IMR-90 (cell line): ENCODE measurements at regions not wholly inside any gene's neighbourhood (a gene's known extent, or its start where the extent isn't known, plus 50 kb on each side); places are given as distances from the start of the nearest gene placed in this dataset.

Source experiments
- ATAC-seq: fragments of 200-7000 bp; cut with Tn5 transposase; 2 replicates; pipeline ENCODE4 v1.9.1; 2020; ENCODE audit warnings: low read depth, mild to moderate bottlenecking, moderate library complexity
- BruUV-seq: library from RNA; stranded (reverse); fragments of 400-500 nt; replicated peaks from 2 replicates; lab custom pipeline; 2021; lab: Mats Ljungman, UMichigan
- CTCF ChIA-PET: fragments of 300-600 bp; formaldehyde crosslinking; extraction: SDS; loops from one replicate; lab custom pipeline; 2021; ENCODE audit warnings: antibody characterized with exemption; lab: Yijun Ruan, JAX
- POLR2A ChIA-PET: fragments of 300-600 bp; sonication (Branson Sonifier 250); formaldehyde crosslinking; loops from one replicate; lab custom pipeline; 2022; ENCODE audit warnings: antibody characterized with exemption; ENCODE audit not compliant: unreplicated experiment; lab: Charles Lee
- DNase-seq: peaks from one replicate; pipeline ENCODE4 v3.0.0; 2013
- H2AFZ ChIP-seq: replicated peaks from 2 replicates; pipeline ENCODE3; 2013; ENCODE audit warnings: low read length, mild to moderate bottlenecking; ENCODE audit not compliant: poor library complexity
- H2AK5ac ChIP-seq: 2 replicates; pipeline ENCODE4 v1.6.1; 2013; ENCODE audit warnings: low read depth, low read length, inconsistent platforms
- H2AK9ac ChIP-seq: replicated peaks from 2 replicates; pipeline ENCODE3; 2013; ENCODE audit warnings: mild to moderate bottlenecking, low read depth, low read length, moderate library complexity; ENCODE audit not compliant: poor library complexity
- H2BK120ac ChIP-seq: 2 replicates; pipeline ENCODE4 v1.6.1; 2013; ENCODE audit warnings: low read depth, low read length, inconsistent platforms
- H2BK15ac ChIP-seq: 3 replicates; pipeline ENCODE4 v1.6.1; 2013; ENCODE audit warnings: low read depth, low read length, inconsistent platforms
- H2BK20ac ChIP-seq: 2 replicates; pipeline ENCODE4 v1.6.1; 2013; ENCODE audit warnings: low read depth, mild to moderate bottlenecking, inconsistent platforms, low read length, moderate library complexity
- H2BK5ac ChIP-seq: 2 replicates; pipeline ENCODE4 v1.6.1; 2013; ENCODE audit warnings: mild to moderate bottlenecking, low read depth, low read length, inconsistent platforms; ENCODE audit not compliant: poor library complexity, severe bottlenecking
- H3K14ac ChIP-seq: replicated peaks from 2 replicates; pipeline ENCODE4 v1.6.1; 2013; ENCODE audit warnings: low read depth, low read length, inconsistent platforms
- H3K18ac ChIP-seq: 2 replicates; pipeline ENCODE4 v1.6.1; 2013; ENCODE audit warnings: low read depth, low read length, control low read depth
- H3K23ac ChIP-seq: 2 replicates; pipeline ENCODE4 v1.6.1; 2013; ENCODE audit warnings: low read depth, low read length, inconsistent platforms
- H3K27ac ChIP-seq: 2 replicates; pipeline ENCODE4 v1.5.1; 2013; ENCODE audit warnings: mild to moderate bottlenecking, control low read depth, low read length; ENCODE audit not compliant: insufficient read depth
- H3K27me3 ChIP-seq: 2 replicates; pipeline ENCODE4 v1.6.1; 2013; ENCODE audit warnings: low read length; ENCODE audit not compliant: control insufficient read depth, insufficient read depth
- H3K36me3 ChIP-seq: 2 replicates; pipeline ENCODE4 v1.6.1; 2013; ENCODE audit warnings: low read length, mixed read lengths; ENCODE audit not compliant: control insufficient read depth, insufficient read depth
- H3K4ac ChIP-seq: 2 replicates; pipeline ENCODE4 v1.6.1; 2013; ENCODE audit warnings: low read depth, low read length, inconsistent platforms
- H3K4me1 ChIP-seq: 2 replicates; pipeline ENCODE4 v1.6.1; 2013; ENCODE audit warnings: low read length, mixed read lengths; ENCODE audit not compliant: control insufficient read depth, insufficient read depth
- H3K4me2 ChIP-seq: 2 replicates; pipeline ENCODE4 v1.6.1; 2013; ENCODE audit warnings: low read depth, mild to moderate bottlenecking, control low read depth, low read length, moderate library complexity
- H3K4me3 ChIP-seq: 2 replicates; pipeline ENCODE4 v1.5.1; 2013; ENCODE audit warnings: low read depth, mild to moderate bottlenecking, control low read depth, low read length, moderate library complexity; ENCODE audit not compliant: insufficient read depth
- H3K56ac ChIP-seq: 2 replicates; pipeline ENCODE4 v1.6.1; 2013; ENCODE audit warnings: low read length, inconsistent platforms; ENCODE audit not compliant: insufficient read depth; ENCODE audit errors: extremely low read depth
- H3K79me1 ChIP-seq, 2 experiments: 2 replicates each; pipeline ENCODE4 v1.6.1; 2013; ENCODE audit warnings: low read length in 2 of 2, inconsistent platforms in 1 of 2, low read depth in 1 of 2
- H3K9ac ChIP-seq: 2 replicates; pipeline ENCODE4 v1.6.1; 2013; ENCODE audit warnings: low read depth, low read length, control low read depth
- H3K9me1 ChIP-seq: 2 replicates; pipeline ENCODE4 v1.6.1; 2013; ENCODE audit warnings: low read length, inconsistent platforms; ENCODE audit not compliant: insufficient read depth
- H3K9me3 ChIP-seq: 2 replicates; pipeline ENCODE4 v1.6.1; 2013; ENCODE audit warnings: low read length; ENCODE audit not compliant: control insufficient read depth, insufficient read depth
- H4K20me1 ChIP-seq: 2 replicates; pipeline ENCODE4 v1.6.1; 2013; ENCODE audit warnings: low read length, inconsistent platforms; ENCODE audit not compliant: insufficient read depth
- H4K5ac ChIP-seq: 2 replicates; pipeline ENCODE4 v1.6.1; 2013; ENCODE audit warnings: mild to moderate bottlenecking, low read depth, low read length, control low read depth
- H4K8ac ChIP-seq, 2 experiments: 2 replicates each; pipeline ENCODE4 v1.6.1; 2013; ENCODE audit warnings: low read depth in 2 of 2, low read length in 2 of 2, control low read depth in 1 of 2, inconsistent platforms in 1 of 2
- H4K91ac ChIP-seq: 2 replicates; pipeline ENCODE4 v1.6.1; 2013; ENCODE audit warnings: low read depth, low read length, inconsistent platforms; ENCODE audit not compliant: insufficient read depth
- BHLHE40 ChIP-seq: fragments of 150-350 bp; IDR thresholded peaks from 2 replicates; pipeline ENCODE4 v1.6.1; 2016; ENCODE audit warnings: mild to moderate bottlenecking, low read depth, low read length
- CEBPB ChIP-seq: IDR thresholded peaks from 2 replicates; pipeline ENCODE4 v1.6.1; 2012; ENCODE audit warnings: low read depth, low read length, improper control_type of control experiment
- SMC3 ChIP-seq: fragments of 150-350 bp; IDR thresholded peaks from 2 replicates; pipeline ENCODE4 v1.6.1; 2016; ENCODE audit warnings: low read depth, mild to moderate bottlenecking, antibody characterized with exemption, low read length, moderate library complexity
- WGBS, 2 experiments: methylation state at CpG; one replicate each; pipeline versions ENCODE4 v1.1.5 to v1.1.7; 2013; ENCODE audit warnings: missing lambda C conversion rate in 2 of 2; ENCODE audit not compliant: insufficient read length in 1 of 2; ENCODE audit errors: extremely low coverage in 2 of 2; 5-methylcytosine and 5-hydroxymethylcytosine counted together
- dilution Hi-C: fragments of 300-500 bp; cut with HindIII; formaldehyde crosslinking; loops from one replicate; pipeline ENCODE4 v1.14.3; 2018; ENCODE audit warnings: low sequenced_read_pairs; ENCODE audit not compliant: unreplicated experiment
- in situ Hi-C: fragments of 300-500 bp; cut with MboI; formaldehyde crosslinking; loops from 3 replicates; pipeline ENCODE4 v1.14.3; 2019; ENCODE audit warnings: low sequenced_read_pairs, inconsistent platforms, mixed read lengths
- intact Hi-C: fragments of 100-400 bp; cut with micrococcal nuclease; formaldehyde crosslinking; loops from 2 replicates; pipeline ENCODE4 v1.10.0; 2022

DNA sequence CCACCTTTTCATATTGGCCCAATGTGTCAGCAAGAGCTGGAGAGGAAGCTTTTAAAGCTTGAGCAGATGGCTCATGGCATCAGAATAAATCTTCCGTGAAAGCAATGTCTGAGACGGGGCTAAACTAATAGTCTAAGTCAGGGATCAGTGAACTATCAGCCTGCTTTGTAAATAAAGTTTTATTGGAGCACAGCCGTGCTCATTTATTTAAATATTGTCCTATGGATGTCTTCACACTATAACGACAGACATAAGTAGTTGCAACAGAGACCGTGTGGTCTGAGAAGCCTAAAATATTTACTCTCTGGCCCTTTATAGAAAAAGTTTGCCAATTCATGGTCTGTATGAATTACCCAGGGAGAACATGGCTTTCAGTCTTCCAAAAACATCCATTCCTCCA, 85.6 kb upstream of the SLC44A1 start:
- Histone ChIP-seq H3K18ac (no peak overlapping the region), H3K4ac (no peak overlapping the region), H2BK15ac (no peak overlapping the region), H3K27me3 (peaks cover 2% of the 10 kb centered on the region; the same call in 1 of the 2 replicates), H3K23ac (no peak overlapping the region), H4K5ac (no peak overlapping the region), H3K4me1 (peaks cover 7% of the 10 kb centered on the region), H2BK5ac (no peak overlapping the region), H3K27ac (no peak overlapping the region), H2AFZ (no peak overlapping the region), H2AK5ac (no peak overlapping the region), H4K91ac (no peak overlapping the region), H3K9me1 (peaks cover 5% of the 10 kb centered on the region; the same call in 1 of the 2 replicates), H3K4me3 (no peak overlapping the region), H2AK9ac (no peak overlapping the region), H3K36me3 (no peaks in the 10 kb centered on the region), H4K8ac (no peak overlapping the region), H3K56ac (no peak overlapping the region), H2BK120ac (no peak overlapping the region), H3K4me2 (no peak overlapping the region), H3K79me1 (no peaks in the 10 kb centered on the region), H3K14ac (no peak overlapping the region), H4K20me1 (0 out of 2 replicates have a peak, but pooled peaks cover 3% of the 10 kb centered on the region), H3K9me3 (no peaks in the 10 kb centered on the region), H3K9ac (no peak overlapping the region), H2BK20ac (no peak overlapping the region)
- no TSS peak for BruUV-seq
- no CpG with 5 or more reads among the region's 5 CpGs for WGBS, 2 experiments
- CTCF ChIA-PET, result interaction anchor here (0.6 to 1.4 kb wide), 3 partner anchors 264 to 295 kb away, joined by 3 to 4 read pairs (median 3); no protein-coding TSS in a partner anchor
- ATAC-seq (no peak), DNase-seq (no peak)
- intact Hi-C loops (loop anchor here (1.0 to 2.0 kb wide), 2 partner anchors 86 to 254 kb away; partner anchors contain the start of gene SLC44A1), dilution Hi-C loops (no loop called here), in situ Hi-C loops (no loop called here)
- no peak for TF ChIP-seq CEBPB
- no peak for TF ChIP-seq SMC3
- TF ChIP-seq BHLHE40, result no peak
- POLR2A ChIA-PET, result no interaction called here
